Activated CD8-positive, alpha-beta memory T cell treated with anti-CD3 and anti-CD28 coated beads for 36 hours (primary cell): ENCODE measurements at regions not wholly inside any gene's neighbourhood (a gene's known extent, or its start where the extent isn't known, plus 50 kb on each side); places are given as distances from the start of the nearest gene placed in this dataset.
"Not testable (repeated sequence)": the region's sequence is repeated elsewhere in the genome, so short reads cannot be mapped to it uniquely, and the experiment has no call there.

Experiments used
- CTCF ChIA-PET: fragments of 350-600 bp; sonication (Branson Sonifier 250); formaldehyde crosslinking; loops from one replicate; lab custom pipeline; 2021; ENCODE audit warnings: antibody characterized with exemption; lab: Charles Lee
- POLR2A ChIA-PET: fragments of 350-600 bp; sonication (Branson Sonifier 250); formaldehyde crosslinking; loops from one replicate; lab custom pipeline; 2021; ENCODE audit warnings: antibody characterized with exemption; lab: Charles Lee

DNA sequence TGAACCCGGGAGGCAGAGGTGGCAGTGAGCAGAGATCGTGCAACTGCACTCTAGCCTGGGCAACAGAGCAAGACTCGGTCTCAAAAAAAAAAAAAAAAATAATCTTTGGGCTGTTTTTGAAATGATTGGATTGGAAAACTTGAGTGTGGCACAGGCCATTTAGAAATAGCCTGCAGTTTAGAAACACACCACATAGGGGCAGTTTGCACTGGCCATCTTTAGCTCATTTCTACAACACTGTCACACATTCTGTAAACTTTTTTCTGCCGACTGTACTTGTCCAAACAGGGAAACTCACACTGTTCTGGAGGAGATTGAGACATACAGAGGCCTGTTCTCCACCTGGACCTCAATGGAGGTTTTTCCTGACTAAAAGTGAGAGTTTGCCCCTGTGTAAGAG is 546.3 kb downstream of the RPIA start:
- POLR2A ChIA-PET, CTCF ChIA-PET: not testable (repeated sequence)

DNA sequence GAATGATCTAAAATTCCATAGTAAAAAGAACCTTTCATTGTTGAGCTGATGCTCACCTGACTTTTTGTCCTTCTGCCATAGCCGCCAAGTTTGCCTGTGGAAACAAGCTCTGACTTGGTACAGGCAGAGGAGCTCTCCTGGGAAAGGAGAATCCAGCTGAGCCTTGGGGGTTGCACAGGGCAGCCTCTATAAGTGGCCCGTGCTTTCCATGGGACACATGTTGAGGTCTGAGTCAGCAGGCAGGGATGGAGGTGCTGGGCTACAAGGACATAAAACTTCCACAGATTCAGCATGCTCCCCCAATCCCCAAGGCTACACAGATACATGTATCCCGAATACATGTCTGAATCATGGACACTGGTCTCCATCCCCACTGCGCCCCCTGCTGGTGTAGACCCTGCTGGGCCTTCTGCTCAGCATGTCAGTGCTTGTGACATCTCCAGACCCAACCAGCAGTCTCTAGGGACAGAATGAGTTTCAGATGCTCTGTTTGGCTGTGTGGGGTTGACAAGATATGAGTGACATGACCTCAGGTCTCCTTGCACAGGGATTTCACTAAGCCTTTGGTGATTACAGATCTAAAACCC is 551.7 kb downstream of the RPIA start:
- POLR2A ChIA-PET, CTCF ChIA-PET: not testable (repeated sequence)

- CTCF ChIA-PET, POLR2A ChIA-PET: not testable (repeated sequence)
These were observed 552.9 kb downstream of the RPIA start for GRCh38 chr2:89244407-89244806.

DNA sequence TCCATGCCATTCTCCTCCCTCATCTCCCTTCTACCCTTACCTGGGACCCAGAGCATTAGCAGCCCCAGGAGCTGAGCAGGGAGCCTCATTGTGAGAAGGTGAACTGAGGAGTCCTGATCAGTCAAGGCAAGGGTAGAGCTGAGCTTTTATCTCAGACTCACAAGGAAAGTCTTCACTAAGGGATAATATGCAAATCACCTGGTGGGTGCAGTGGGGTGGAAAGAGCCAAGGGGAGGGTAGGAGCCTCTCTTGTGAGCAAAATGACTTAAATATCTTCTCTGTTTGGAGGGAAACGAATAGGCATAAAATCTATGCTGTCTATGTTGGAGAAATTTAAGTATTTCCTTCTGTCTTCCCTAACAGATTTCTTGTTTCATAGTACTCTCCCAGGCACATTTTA is 554.0 kb downstream of the RPIA start:
- CTCF ChIA-PET, POLR2A ChIA-PET: not testable (repeated sequence)

GRCh38 chr2:89246027-89246426 is 554.6 kb downstream of the RPIA start:
- POLR2A ChIA-PET, CTCF ChIA-PET: not testable (repeated sequence)

DNA sequence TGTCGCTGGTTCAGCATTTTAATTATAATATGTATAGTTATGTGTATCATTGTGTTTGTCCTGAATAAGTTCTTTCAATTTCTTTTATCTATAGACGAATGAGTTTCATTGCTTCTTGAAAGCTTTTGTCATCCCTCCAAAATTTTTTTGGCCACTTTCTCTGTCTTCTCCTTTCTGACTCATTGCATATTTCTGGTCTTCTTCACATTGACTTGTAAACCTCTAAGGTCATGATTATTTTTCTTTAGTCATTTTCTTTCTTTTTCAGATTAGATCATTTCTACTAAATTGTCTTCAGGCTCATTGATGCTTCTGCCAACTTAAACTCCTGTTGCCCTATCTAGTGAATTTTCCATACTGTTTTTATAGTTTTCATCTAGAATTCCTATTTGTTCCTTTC is 555.1 kb downstream of the RPIA start:
- CTCF ChIA-PET, result not testable (repeated sequence)

DNA sequence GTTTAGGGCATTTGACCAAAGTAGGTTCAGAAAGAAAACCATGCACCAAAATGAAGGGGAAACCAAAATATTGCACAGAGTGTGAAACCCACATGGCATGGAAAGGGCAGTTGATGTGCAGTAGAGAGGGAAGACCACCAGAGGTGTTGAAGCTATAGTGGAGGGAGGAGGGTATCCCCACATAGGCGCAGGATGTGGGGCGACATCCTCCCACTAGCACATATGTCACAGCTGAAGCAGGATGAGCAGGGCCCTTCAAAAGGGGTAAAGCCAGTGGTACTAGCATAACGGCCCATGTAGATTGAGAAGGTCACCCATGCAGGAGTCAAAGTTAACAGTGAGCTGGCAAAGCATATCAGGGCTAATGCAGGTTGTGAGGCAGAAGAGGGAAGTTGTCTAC is 563.5 kb downstream of the RPIA start:
- CTCF ChIA-PET, POLR2A ChIA-PET: not testable (repeated sequence)

More for the DNA sequence above, 555.1 kb downstream of the RPIA start:
- POLR2A ChIA-PET, result not testable (repeated sequence)

- CTCF ChIA-PET, POLR2A ChIA-PET: not testable (repeated sequence)
These were observed 582.0 kb downstream of the RPIA start for GRCh38 chr2:89273443-89273842.

GRCh38 chr2:89280536-89280935 is 589.1 kb downstream of the RPIA start:
- POLR2A ChIA-PET, CTCF ChIA-PET: not testable (repeated sequence)

DNA sequence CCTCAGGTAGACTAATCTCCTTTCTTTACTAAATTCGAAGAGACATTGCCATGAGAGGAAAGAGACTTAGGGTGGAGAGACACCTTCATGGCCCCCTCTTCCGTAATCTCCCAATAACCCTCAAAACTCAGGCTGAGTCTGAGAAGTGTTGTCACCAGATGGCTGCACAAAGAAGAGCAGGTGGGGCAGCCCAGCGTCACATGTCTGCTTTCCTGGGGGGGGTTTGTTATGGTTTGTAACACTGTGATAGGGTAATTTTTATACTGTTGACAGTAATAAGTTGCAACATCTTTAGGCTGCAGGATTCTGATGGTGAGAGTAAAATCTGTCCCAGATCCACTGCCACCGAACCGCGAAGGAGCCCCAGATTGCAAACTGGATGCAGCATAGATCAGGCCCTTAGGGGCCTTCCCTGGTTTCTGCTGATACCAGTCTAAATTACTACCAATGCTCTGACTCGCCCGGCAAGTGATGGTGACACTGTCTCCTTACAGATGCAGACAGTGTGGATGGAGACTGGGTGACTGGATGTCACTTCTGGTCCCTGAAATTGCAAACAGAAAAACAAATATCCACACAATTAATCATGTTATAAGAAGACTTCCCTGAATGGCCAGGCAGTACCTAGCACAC is 595.1 kb downstream of the RPIA start:
- POLR2A ChIA-PET, CTCF ChIA-PET: not testable (repeated sequence)

- POLR2A ChIA-PET, CTCF ChIA-PET: not testable (repeated sequence)
These were observed 595.6 kb downstream of the RPIA start for GRCh38 chr2:89287084-89287483.

- POLR2A ChIA-PET, CTCF ChIA-PET: not testable (repeated sequence)
These were observed 600.3 kb downstream of the RPIA start for GRCh38 chr2:89291717-89292298.

- CTCF ChIA-PET, POLR2A ChIA-PET: not testable (repeated sequence)
These were observed 601.9 kb downstream of the RPIA start for GRCh38 chr2:89293399-89293798.

DNA sequence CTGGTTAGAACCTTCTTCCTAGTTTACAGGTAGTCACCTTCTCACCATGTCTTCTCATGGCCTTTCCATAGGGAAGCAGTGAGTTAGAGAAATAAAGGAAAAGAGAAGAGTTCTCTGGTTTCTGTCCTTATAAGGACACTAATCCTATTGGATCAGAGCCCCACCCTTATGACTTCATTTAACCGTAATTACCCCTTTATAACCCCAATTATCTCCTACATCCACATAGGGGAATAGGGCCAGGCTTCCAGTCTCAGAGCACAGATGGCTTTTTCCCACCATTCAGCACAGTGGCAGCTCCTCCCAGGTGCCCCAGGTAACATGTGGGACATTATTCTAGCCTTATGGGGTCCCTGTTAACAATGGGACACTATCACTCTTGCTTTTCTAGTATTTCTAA is 602.9 kb downstream of the RPIA start:
- POLR2A ChIA-PET, result not testable (repeated sequence)

DNA sequence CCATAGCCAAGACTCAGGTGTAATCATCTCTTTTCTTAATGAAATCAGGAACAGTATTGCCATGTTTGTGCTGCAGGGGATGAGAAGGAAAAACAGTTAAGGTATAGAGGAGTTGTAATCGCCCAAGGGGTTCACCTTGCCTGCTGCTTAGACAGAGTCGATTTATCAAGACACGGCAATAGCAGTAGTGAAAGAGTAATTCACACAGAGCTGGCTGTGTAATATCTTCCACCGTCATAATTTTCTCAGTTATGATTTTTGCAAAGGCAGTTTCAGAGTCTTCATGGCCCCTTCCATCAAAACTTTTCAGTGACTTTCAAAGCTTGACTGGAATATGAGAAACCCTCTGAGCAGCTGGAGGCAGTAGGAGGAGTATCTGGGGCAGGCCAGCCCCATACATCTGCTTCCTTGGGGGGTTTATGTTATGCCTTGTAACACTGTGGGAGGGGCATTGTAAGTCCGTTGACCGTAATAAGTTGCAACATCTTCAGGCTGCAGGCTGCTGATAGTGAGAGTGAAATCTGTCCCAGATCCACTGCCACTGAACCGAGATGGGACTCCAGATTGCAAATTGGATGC is 605.4 kb downstream of the RPIA start:
- CTCF ChIA-PET, POLR2A ChIA-PET: not testable (repeated sequence)

More for the DNA sequence above, 602.9 kb downstream of the RPIA start:
- CTCF ChIA-PET, result not testable (repeated sequence)

- POLR2A ChIA-PET, CTCF ChIA-PET: not testable (repeated sequence)
These were observed 607.7 kb downstream of the RPIA start for GRCh38 chr2:89299196-89299595.

DNA sequence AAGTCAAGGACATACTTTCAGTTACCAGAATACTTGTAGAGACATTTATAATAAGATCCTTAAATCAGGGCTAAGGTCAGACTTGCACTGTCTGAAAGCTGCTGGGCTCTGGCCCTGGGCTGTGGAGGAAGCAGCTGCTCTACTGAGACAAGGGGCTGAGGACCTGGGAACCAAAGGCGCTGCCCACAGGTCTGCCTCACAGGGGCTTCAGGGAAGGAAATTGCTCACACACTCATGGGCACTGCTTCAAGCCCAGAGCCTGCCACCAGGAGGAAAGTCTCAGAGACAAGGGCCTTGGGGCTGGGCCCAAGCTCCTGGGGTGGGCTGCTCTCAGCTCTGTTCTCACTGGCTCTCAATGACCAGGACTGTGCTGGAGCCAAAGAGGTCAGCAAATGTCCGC is 614.1 kb downstream of the RPIA start:
- CTCF ChIA-PET, POLR2A ChIA-PET: not testable (repeated sequence)

DNA sequence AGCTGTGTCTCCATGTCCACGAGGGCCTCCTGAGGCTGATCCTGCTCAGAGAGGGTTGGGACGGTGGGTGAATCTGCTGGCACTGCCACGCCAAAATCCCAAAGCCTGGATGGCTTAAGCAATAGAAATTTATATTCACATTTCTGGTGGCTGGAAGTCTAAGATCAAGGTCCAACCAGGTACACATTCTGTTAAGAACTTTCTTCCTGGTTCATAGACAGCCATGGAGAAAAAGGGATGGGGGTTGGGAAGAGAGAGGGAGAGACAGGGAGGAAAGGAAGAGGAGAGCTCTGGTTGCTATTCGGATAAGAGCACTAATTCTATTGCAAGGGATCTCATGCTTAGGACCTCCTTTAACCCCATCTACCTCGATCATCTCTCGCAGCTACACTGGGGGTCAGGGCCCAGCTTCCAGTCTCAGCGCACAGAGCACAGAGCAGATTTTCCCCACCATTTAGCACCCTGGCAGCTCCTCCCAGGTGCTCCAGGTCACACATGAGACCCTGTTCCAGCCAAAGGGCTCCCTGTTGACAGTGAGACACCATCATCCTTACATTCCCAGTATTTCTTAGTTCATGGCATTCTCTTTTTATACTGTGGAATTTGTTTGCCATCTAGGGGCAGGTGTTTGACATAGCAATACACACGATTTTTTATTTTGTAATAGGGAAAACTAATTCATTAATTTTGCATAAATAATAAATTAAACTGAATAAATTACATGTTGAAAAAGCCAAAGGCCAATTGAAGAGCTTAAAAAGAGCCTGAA is 615.6 kb downstream of the RPIA start:
- POLR2A ChIA-PET, result not testable (repeated sequence)

GRCh38 chr2:89318990-89319389 is 627.5 kb downstream of the RPIA start:
- CTCF ChIA-PET, POLR2A ChIA-PET: not testable (repeated sequence)

More for the DNA sequence above, 615.6 kb downstream of the RPIA start:
- CTCF ChIA-PET, result not testable (repeated sequence)

DNA sequence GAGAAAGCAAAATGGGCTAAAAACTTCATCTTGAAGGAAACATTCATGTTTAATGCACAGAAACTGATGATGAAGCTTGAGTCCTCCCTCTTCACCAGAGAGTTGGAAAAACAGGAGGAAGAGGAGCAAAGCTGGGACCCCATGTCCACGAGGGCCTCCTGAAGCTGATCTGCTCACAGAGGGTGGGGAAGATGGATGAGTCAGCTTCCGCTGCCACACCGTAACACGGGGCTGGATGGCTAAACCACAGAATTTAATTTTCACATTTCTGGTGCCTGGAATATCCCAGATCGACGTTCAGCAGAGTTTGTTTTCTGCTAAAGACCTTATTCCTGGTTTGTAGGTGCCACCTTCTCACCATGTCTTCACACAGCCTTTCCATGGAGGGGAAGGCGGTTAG is 634.4 kb downstream of the RPIA start:
- POLR2A ChIA-PET, CTCF ChIA-PET: not testable (repeated sequence)
